NCI-H2107 (cell line): ENCODE measurements at regions not wholly inside any gene's neighbourhood (a gene's known extent, or its start where the extent isn't known, plus 50 kb on each side); places are given as distances from the start of the nearest gene placed in this dataset.

ENCODE experiments used
- DNase-seq: peaks from one replicate; lab custom pipeline; 2025; lab: John Stamatoyannopoulos, UW

GRCh38 chr14:51546603-51547258 is 105.0 kb upstream of the FRMD6 start:
- DNase-seq, result no peak

- no peak for DNase-seq
Observed at GRCh38 chr14:51547260-51547659, 104.5 kb upstream of the FRMD6 start.

GRCh38 chr14:51547701-51548100 is 104.0 kb upstream of the FRMD6 start:
- no peak for DNase-seq

GRCh38 chr14:51548187-51548586 is 103.5 kb upstream of the FRMD6 start:
- no peak for DNase-seq

- no peak for DNase-seq
Observed at GRCh38 chr14:51550636-51551035, 101.1 kb upstream of the FRMD6 start.

- DNase-seq, result no peak
Observed at GRCh38 chr14:51552275-51552674, 99.4 kb upstream of the FRMD6 start.

- DNase-seq, result no peak
Observed at GRCh38 chr14:51552768-51553404, 98.8 kb upstream of the FRMD6 start.

- DNase-seq, result no peak
Observed at GRCh38 chr14:51554339-51554920, 97.3 kb upstream of the FRMD6 start.

GRCh38 chr14:51554953-51555352 is 96.8 kb upstream of the FRMD6 start:
- DNase-seq, result no peak

- DNase-seq, result no peak
Observed at GRCh38 chr14:51561141-51561540, 90.6 kb upstream of the FRMD6 start.

GRCh38 chr14:51562816-51563215 is 88.9 kb upstream of the FRMD6 start:
- no peak for DNase-seq

GRCh38 chr14:51563560-51563959 is 88.2 kb upstream of the FRMD6 start:
- no peak for DNase-seq

GRCh38 chr14:51564460-51564859 is 87.2 kb upstream of the FRMD6 start:
- DNase-seq, result no peak

- no peak for DNase-seq
Observed at GRCh38 chr14:51564986-51565604, 86.6 kb upstream of the FRMD6 start.

GRCh38 chr14:51566831-51567582 is 84.7 kb upstream of the FRMD6 start:
- DNase-seq, result no peak

GRCh38 chr14:51568366-51568765 is 83.3 kb upstream of the FRMD6 start:
- DNase-seq, result no peak

GRCh38 chr14:51573607-51574006 is 78.1 kb upstream of the FRMD6 start:
- no peak for DNase-seq

GRCh38 chr14:51574009-51574408 is 77.7 kb upstream of the FRMD6 start:
- DNase-seq, result no peak

- no peak for DNase-seq
Observed at GRCh38 chr14:51575349-51576116, 76.2 kb upstream of the FRMD6 start.

GRCh38 chr14:51576117-51576430 is 75.6 kb upstream of the FRMD6 start:
- no peak for DNase-seq

- no peak for DNase-seq
Observed at GRCh38 chr14:51576879-51577278, 74.8 kb upstream of the FRMD6 start.

GRCh38 chr14:51578853-51579252 is 72.9 kb upstream of the FRMD6 start:
- no peak for DNase-seq
